HCEC 1CT (cell line): ENCODE measurements at regions not wholly inside any gene's neighbourhood (a gene's known extent, or its start where the extent isn't known, plus 50 kb on each side); places are given as distances from the start of the nearest gene placed in this dataset.

Experiments used
- DNase-seq: peaks from one replicate; pipeline ENCODE4 v3.0.0-alpha.2; 2017

DNA sequence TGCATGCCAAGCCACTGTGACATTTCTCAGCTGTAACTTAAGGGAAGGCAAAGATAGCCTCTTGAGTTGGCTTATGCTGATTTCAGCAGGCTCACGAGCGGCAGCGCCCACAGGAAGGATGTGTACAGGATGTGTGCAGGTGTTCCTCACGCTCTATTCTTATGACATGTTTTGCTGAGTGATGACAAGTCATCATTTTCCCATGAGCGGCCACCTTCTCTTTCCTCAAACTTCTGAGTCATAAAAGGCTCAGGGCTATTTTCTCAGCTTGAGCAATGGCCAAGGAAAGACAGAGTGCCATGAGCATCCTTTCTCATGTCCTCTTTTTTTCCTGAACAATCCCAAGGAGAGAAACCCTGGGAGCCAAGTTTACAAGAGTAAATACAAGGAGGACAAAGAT is 365.9 kb downstream of the PLK2 start:
- DNase-seq: no peak

DNA sequence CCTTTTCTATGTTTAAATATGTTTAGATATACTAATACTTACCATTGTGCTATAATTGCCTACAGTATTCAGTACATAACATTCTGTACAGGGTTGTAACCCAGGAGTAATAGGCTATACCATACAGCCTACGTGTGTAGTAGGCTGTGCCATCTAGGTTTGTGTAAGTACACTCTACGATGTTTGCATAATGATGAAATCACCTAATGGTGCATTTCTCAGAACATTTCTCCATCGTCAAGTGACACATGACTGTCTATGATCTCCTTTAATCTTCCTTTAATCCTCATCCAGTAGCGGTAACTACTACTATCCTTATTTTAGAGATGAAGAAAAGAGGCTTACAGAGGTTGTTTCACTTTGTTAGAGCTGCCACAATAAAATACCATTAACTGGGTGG is 369.2 kb downstream of the PLK2 start:
- no peak for DNase-seq

DNA sequence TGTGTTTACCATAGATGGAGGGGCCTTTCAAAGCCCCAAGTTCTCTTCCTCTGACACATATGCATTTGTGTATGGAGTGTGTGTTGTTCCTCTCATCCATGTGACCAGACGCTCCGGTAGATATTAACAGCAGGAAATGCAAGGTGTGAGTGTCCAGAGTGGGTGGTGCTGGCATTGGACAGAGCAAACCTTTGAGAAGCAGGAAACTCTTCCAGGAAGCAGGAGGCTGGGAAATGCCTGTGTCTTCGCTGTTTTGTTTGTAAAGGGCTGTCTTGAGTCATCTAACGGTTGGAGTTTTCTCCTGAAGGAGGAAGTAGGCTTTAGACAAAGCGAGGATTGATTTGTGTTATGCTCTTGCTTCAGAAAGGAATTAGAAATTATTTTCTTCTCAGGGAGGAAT is 370.9 kb downstream of the PLK2 start:
- DNase-seq: no peak

DNA sequence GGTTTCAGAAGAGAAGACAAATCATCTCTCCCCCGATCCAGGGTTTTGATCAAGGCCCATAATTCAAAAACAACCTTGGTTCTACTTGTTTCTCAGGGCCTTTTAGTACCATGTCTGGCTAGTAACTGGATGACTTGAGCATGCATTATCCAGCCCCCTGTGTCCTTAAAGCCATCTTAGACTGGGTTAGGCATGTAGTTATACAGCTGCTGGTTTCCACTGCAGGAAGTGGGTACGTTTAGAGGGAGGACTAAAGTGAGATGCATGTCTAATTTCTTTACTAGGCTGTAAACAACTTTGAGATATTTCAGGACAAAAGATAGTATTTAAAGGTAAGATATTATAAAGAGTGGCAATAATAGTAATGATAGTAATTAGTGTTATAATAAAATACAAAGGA is 372.0 kb downstream of the PLK2 start:
- no peak for DNase-seq

DNA sequence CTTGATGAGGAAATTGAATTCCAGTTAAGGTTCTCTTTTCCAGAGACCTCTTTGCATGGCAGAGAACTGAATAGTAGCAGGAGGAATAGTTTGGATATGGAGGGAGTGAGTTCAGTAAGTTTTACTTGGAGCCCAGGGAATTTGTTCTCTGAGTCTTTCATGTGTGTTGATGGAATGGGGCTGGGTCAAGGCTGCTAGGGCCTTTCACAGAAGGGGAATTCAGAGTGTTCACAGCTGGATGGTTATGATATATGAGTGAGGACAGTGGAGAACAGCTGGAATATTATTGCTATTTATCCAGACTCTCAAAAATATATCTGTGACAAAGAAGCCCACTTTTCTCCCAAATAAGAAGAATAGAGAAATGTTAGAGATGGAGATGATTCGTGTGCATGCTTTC is 372.8 kb downstream of the PLK2 start:
- no peak for DNase-seq

DNA sequence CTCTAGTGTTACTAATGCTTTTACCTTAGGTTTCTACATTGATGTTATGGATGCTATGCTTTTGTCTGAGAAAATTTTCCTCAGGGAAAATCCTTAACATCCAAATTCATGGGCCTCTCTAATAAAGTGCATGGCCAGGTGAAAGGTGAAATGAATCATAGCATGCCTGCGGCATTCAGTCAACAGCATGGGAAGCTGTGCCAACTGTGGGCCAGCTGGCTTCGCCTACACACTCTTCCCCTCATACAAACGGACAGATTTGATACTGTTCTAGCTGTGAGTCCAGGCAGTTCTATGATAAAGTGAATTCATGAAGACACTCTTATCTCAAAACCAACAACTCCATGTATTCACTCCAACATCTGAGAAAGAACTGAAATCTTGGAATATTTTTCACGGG is 374.1 kb downstream of the PLK2 start:
- DNase-seq: peak; percentile 45

DNA sequence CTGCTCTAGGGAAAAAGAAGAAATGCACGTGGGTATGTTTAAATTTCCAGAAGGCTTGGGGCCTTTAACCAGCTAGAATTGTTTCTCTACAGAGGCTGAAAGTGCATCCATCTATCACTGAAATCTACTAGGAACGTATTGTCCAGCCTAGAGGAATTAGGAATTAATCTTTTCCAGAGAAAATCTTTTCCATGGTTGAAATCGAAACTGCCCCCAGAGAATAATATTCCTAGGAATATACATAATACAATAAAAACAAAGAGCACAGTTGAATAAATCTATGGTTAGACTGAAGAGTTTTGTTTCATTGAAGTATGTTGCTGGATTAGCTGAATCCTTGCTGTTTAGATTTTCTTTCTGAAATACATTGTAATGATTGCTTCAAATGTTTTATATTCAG is 378.5 kb downstream of the PLK2 start:
- no peak for DNase-seq

DNA sequence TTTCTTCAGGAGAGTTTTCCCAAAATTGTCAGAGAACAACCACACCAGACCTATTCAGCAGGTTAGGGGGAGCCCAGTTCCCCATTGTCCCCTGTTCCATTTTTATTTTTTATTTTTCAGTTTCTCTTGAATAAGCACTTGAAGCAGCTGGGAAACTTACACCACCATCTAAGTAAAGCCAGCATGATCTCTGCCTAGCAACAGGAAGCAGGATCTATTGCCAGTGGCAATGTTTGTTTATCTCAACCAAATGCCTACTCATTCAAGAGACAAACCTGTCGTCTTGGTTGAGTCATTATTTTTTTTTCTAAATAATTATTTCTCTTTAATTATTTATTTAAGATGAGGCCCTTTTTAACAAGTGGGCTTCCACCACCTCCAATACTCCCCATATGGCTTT is 379.3 kb downstream of the PLK2 start:
- DNase-seq: no peak

DNA sequence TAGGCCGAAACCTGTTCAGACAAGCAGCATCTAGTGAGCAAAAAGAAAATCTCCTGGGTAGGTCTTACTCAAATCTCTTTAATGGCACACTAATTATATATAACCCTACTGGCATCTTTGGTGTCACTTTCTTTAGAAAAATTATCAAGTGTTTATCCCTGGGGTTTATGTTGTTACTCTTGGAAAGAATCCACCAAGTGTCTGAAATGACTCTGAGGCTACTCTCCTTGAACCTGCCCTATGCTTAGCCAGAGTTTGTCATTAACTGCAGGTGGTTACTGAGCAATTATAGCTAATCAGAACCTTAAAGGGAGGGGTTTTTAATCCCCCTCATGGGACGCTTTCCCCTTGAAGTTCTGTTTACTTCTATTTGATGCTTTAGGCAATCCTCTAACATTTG is 381.9 kb downstream of the PLK2 start:
- no peak for DNase-seq

DNA sequence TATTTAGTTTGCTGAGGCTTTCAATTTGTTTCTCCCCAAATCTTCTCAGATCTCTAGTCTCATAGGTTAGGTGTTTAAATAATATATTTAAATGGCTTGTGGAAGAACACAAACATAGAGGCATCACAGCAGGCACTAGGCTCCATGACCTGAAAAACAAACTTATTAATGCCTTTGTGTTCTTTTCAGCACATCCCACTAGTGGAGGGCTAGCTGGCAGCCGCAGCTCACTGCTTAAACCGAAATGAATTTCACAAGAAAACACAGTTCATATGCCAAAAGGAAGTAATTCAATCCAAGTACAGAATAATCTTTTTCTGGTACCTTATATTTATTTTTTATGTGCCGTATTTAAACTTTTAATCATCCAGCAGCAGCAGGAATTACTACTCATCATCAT is 382.5 kb downstream of the PLK2 start:
- no peak for DNase-seq

DNA sequence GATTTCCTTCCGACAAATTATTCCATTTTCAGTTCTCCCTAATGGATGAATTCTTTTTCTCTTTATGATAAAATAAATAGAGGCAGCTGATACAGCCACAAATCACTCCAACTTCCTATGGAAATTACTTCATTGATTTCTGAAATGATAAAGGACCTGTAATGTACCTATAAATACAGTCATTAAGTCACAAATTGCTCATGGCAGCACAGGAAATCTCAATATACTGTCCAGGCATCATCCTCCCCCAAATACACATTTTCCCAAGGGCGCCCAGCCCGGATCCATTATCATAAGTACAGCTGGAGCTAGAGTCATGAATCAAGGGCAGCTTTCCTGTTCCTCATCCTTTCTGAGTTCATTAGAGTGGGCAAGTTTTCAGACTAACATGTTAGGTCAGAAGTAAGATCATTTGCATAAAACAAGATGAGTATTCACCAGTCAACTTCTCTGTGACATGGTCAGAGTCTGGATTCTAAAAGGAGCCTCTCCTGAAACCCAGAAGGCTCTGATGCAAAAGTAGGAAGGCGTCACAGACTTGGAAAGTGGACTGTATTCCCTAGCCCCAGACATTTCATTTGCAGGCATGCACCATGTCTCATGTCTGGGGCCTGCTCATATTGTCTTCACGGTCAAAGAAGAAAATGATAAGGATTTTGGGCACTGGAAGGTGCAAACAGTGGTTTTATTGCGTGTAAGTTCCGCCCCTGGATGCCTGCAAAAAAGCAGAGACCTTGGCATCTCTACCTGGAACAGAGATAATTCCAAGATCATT is 383.2 kb downstream of the PLK2 start:
- DNase-seq: no peak

DNA sequence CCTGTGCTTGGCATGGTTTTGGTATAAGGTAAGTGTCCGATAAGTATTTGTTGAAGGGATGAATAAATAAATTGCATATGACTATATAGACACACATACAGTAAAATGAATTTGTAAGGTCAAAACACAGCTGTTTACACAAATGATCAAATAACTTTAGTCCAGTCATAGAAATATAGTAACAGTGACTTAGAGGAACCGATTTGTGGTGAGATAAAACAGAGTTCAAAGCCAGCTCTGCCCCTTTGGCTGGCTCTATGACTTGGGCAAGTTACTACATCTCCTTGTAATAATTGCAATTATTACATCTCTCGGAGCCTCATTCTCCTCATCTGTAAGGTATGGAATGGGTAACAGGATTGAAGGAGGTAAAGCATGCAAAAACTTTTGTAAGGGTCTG is 384.0 kb downstream of the PLK2 start:
- DNase-seq: no peak

DNA sequence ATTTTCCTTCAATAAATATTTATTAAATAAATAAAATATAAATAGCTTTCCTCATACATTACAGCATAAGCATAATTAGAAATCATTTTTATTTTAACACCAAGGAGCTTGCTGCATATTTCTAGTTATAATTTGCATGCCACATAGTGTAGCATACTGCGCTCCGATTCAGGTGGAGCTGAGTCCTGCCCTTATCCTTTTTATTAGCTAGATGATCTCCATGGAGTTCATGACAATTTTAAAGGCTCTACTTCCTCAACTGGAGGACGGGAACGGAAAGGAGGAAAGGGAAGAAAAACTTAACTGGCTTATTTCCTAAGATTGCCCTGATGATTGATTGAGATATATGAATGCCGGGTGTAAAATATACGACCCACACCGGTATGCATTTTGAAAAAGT is 385.2 kb downstream of the PLK2 start:
- DNase-seq: no peak

DNA sequence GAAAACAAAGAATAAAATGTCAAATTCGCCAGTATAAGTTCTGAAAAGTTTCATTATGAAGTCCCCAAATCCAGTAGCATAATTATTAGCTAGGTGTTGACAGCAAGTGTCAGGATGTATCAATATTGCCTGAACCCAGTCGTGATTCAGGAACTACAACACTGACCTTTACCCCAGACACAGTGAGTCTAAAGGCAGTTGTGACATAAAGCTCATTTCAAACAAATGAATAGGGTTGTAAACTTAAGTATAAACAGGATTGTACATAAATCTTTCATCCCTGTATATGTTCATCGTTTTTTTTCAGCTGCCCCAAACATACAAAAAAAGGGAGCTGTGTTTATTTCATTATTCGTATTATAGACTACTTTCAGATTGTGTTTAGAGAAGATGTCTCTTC is 385.7 kb downstream of the PLK2 start:
- no peak for DNase-seq

DNA sequence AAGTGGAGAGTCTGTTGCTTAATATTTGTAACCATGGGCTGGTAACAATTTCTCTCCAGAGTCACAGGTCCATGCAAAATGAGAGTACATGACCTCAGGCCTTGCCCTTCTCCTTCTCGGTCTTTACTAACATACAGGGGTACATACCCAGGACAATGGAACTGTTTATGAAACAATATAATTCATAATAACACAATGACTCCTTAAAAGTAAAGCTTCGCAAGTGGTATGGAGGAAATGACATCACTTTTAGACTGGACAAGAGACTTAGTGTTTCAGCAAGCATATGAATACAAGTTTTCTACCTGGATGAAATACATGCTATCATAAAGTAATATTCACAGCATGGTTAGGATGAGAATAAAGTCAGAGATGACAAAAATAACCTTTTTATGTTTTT is 386.6 kb downstream of the PLK2 start:
- no peak for DNase-seq

DNA sequence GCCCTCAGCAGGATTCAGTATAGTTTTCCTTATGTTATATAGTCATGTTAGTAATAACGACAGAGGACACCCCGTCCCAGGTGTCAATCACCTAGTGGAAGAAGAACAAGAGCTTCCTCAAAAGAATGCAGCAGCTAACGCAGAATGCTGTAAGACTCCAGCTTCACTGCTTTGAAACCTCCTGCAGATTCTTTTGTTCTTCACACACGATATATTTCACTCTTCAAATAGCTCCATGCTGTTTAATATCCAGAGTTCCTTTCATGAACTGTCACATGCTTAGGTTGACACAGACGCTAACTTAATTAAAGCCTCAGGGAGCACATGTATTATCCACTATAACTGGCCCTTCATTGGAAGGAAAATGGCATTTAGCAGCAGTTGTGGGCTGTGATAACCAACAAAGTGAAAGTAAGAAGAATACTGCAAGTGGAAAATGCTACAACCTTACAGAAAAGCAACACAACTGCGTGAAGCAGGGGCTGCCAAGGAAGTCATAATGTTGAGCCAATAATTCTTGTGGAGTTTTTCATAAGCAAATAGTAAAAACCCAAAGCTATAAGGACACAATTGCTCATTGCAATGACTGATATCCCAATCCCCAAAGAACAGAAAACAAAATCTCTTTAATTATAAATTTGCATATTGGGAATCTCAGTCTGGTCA is 387.5 kb downstream of the PLK2 start:
- DNase-seq: no peak

DNA sequence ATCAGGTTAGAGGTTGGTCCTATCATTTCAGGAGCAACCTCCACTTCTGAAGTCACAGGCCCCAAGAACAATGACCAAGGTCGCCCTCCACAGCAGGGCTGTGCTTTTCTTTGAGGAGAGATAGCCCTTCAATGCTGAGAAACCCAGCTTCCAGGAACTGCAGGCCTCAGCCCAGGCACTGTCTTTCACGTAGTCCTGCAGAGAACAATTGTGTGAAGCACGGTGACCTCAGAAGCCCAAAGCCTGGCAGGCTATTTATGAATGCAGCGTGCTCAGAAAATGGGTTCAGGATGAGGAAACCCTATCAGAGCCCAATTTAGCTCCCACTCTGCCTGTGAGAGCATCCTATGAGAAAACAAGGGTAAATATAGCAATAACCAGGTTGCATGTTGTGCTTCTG is 388.3 kb downstream of the PLK2 start:
- DNase-seq: no peak

DNA sequence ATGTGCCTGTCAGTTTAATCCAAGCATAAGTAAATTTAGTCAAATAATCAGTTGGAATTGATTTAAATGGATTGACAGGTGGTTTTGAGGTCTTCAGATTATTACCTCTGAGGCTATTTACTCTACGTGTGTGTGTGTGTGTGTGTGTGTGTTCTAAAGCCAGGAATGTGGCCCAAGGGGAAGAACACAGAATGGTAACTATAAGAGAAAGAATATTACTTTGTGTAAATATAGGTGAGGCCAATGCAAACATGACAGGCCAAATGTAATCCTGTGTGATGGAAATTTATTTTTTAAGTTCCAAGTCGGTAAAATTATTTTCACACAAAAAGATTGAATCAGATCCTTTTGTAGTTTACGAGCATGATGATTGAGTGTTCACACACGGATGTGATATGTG is 390.0 kb downstream of the PLK2 start:
- no peak for DNase-seq

DNA sequence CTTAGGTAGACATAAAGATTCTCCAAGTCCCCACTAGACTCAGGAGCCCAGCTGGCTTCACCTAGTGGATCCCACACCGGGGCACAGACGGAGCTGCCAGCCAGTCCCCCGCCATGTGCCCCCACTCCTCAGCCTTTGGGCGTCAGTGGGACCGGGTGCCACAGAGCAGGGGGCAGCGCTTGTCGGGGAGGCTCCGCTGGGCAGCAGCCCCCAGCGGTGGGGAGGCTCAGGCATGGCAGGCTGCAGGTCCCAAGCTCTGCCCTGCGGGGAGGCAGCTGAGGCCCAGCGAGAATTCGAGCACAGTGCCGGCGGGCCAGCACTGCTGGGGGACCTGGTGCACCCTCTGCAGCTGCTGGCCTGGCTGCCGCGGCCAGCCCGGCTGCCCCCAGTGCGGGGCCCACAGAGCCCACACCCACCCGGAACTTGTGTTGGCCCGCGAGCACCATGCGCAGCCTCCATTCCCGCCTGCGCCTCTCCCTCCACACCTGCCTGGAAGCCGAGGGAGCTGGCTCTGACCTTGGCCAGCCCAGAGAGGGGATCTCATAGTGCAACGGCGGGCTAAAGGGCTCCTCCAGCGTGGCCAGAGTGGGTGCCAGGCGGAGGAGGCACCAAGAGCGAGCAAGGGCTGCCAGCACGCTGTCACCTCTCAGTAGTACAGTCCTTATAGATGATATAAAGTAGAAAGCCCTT is 390.7 kb downstream of the PLK2 start:
- no peak for DNase-seq

DNA sequence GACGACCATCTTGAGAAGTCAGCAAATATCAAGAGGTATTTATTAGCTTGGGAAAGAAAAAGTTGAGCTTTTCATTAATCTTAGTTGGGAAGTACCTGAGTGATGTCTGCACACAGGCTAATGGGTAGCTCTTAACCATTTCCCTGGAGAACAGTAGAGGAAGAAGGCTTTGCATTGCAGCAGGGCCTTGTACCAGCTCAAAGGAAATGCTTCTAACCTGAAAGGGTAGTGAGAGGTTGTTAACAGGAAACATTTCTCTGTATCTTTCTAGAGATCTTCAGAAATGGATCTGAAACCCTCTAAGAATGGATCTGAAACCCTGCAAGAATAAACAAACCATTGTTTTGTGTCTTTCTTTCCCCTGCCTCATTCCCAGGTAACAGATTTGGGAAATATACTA is 393.3 kb downstream of the PLK2 start:
- DNase-seq: no peak

DNA sequence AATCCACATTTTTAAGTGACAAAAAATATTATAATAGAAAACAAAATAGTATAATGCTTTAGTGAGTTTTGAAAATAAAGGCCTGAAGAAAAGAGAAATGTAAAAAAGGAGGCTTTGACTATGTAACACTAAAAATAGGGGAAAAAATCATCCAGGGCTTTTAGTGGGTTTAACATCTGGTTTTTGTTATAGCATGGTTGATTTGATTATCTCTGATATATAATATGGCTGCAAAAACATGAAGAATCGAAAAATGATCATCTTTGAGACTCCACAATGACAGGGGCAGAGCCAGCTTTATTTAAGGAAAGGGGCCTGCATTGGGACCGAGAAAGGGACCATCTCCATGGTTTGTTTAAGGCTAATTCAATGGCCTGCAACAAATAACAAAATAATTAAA is 393.8 kb downstream of the PLK2 start:
- DNase-seq: no peak

DNA sequence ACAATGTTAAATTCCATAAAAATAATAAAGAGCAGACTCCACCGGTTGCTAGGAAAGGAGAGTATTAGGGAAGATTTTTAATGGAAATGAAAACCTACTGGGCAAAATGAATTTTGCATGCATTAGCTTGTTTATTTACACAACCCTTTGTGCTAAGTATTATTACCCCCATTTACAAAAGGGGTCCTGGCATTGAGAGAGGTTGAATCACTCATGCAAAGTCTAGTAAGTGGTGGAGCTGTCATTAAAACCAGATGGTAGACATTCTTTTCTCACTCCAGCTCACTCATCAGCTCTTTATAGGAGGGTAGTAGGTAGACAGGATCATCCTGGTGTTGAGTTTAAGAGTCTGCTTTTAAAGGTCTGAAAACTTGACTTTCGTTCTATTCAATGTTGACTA is 395.1 kb downstream of the PLK2 start:
- peak; percentile 3 for DNase-seq

DNA sequence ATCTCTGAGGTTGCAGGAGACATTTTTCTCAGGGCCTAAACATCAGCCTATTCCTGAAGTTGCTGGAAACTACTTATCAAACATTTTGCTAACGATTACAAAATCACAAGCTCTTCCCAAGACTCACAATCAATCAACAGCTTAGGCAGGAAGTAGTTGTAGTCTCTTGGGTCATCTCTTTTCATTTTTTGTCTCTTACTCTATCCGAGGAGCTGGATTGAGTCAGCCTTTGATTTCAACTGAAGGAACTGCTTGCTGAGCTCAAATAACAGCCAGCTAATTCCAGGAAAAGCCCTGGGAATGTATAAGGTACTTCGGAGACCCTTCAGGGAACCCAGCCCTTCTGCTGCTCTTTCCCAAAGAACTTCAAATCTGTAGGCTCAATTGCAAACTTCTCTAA is 398.9 kb downstream of the PLK2 start:
- DNase-seq: peak; percentile 44

DNA sequence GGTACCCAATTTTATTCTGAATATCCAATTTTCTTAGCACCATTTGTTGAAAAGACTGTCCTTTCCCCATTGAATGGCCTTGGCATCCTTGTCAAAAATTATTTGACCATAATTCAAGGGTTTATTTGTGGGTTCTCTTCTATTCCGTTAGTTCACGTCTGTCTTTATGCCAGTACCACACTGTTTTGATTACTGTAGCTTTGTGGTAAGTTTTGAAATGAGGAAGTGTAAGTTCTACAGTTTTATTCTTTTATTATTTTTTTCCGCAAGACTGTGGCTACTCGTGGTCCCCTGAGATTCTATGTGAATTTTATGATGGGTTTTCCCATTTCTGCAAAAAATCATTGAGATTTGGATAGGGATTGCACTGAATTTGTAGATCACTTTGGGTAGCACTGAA is 402.6 kb downstream of the PLK2 start:
- DNase-seq: no peak
